RWPE2 (cell line): ENCODE measurements at regions not wholly inside any gene's neighbourhood (a gene's known extent, or its start where the extent isn't known, plus 50 kb on each side); places are given as distances from the start of the nearest gene placed in this dataset.

ENCODE experiments used
- ATAC-seq: fragments of 200-7000 bp; cut with Tn5 transposase; 3 replicates; pipeline ENCODE4 v1.9.1; 2021; ENCODE audit warnings: low read depth
- DNase-seq: peaks from one replicate; pipeline ENCODE4 v3.0.0-alpha.2; 2020; ENCODE audit warnings: low spot score
- H3K27ac ChIP-seq: fragments of 450-650 bp; 2 replicates; pipeline ENCODE4 v1.5.1; 2017; ENCODE audit warnings: mild to moderate bottlenecking; ENCODE audit not compliant: poor library complexity, severe bottlenecking
- H3K27me3 ChIP-seq: fragments of 250-450 bp; sonication (Bioruptor Pico); 2 replicates; pipeline ENCODE4 v1.5.1; 2021; ENCODE audit warnings: mild to moderate bottlenecking, moderate library complexity; ENCODE audit not compliant: insufficient read depth, poor library complexity, severe bottlenecking
- H3K36me3 ChIP-seq: fragments of 250-450 bp; sonication (Bioruptor Pico); 2 replicates; pipeline ENCODE4 v1.5.1; 2020; ENCODE audit warnings: low read depth, mild to moderate bottlenecking, moderate library complexity
- H3K4me1 ChIP-seq: fragments of 250-450 bp; sonication (Bioruptor Pico); 2 replicates; pipeline ENCODE4 v1.5.1; 2021; ENCODE audit warnings: mild to moderate bottlenecking, moderate library complexity; ENCODE audit not compliant: insufficient read depth, poor library complexity, severe bottlenecking
- H3K4me3 ChIP-seq: fragments of 250-450 bp; sonication (Bioruptor Pico); 2 replicates; pipeline ENCODE4 v1.5.1; 2021; ENCODE audit warnings: mild to moderate bottlenecking, moderate library complexity; ENCODE audit not compliant: severe bottlenecking
- H3K9me3 ChIP-seq: fragments of 250-450 bp; sonication (Bioruptor Pico); 2 replicates; pipeline ENCODE4 v1.5.1; 2021; ENCODE audit warnings: mild to moderate bottlenecking, moderate library complexity; ENCODE audit not compliant: severe bottlenecking
- TF ChIP-seq, protein P1 (sequence below): fragments of 450-650 bp; IDR thresholded peaks from one replicate; pipeline ENCODE4 v1.5.1; 2017; ENCODE audit warnings: mild to moderate bottlenecking, moderate library complexity; ENCODE audit not compliant: poor library complexity, severe bottlenecking

DNA sequence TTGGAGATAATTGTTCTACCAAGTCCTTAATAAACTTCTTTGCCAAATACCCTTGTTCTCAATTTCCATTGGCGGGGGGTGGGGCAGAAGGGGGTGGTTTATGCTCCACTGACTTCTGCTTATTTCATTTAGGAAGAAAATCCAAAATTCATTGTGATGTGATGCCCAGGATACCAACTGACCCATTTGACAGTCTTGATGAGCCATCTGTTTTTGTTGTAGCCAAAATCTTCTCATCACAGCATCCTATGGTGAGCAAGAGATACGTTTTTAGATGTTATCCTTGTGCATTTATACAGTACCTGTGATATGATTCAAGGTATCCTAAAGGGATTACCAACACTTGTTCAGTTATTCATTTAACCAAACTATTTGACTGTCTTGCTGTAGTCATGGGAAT lies 108.5 kb upstream of the BMP5 start:
- DNase-seq (no peak), ATAC-seq (no peak)
- H3K27me3 ChIP-seq: no peaks in the 10 kb centered on the region
- TF ChIP-seq, protein P1, sequence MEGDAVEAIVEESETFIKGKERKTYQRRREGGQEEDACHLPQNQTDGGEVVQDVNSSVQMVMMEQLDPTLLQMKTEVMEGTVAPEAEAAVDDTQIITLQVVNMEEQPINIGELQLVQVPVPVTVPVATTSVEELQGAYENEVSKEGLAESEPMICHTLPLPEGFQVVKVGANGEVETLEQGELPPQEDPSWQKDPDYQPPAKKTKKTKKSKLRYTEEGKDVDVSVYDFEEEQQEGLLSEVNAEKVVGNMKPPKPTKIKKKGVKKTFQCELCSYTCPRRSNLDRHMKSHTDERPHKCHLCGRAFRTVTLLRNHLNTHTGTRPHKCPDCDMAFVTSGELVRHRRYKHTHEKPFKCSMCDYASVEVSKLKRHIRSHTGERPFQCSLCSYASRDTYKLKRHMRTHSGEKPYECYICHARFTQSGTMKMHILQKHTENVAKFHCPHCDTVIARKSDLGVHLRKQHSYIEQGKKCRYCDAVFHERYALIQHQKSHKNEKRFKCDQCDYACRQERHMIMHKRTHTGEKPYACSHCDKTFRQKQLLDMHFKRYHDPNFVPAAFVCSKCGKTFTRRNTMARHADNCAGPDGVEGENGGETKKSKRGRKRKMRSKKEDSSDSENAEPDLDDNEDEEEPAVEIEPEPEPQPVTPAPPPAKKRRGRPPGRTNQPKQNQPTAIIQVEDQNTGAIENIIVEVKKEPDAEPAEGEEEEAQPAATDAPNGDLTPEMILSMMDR: no peak
- no peaks in the 10 kb centered on the region for H3K9me3 ChIP-seq
- H3K4me3 ChIP-seq: no peak overlapping the region
- H3K36me3 ChIP-seq: no peaks in the 10 kb centered on the region
- H3K27ac ChIP-seq: no peak overlapping the region
- no peaks in the 10 kb centered on the region for H3K4me1 ChIP-seq

DNA sequence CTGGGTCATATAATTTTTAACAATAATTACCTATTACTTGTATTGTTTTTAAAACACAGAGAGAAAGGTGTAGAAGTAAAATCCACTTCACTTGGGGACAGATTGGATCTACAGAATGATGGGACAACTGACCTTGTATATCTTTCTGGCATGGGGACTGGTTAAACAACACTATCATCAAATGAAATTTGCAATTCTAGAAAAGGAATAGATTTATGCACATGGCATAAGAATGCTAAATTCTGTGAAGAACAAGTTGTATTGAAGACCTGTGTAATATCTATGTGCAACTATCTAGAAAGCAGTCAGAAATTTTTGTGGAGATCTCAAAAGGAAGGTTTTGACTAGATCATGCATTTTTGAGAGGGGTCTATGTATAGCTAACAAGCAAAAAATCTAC lies 106.3 kb upstream of the BMP5 start:
- no peaks in the 10 kb centered on the region for H3K9me3 ChIP-seq
- ATAC-seq (no peak), DNase-seq (no peak)
- no peaks in the 10 kb centered on the region for H3K27me3 ChIP-seq
- no peak overlapping the region for H3K4me3 ChIP-seq
- TF ChIP-seq, protein P1: no peak
- H3K4me1 ChIP-seq: no peaks in the 10 kb centered on the region
- no peak overlapping the region for H3K27ac ChIP-seq
- H3K36me3 ChIP-seq: no peaks in the 10 kb centered on the region

DNA sequence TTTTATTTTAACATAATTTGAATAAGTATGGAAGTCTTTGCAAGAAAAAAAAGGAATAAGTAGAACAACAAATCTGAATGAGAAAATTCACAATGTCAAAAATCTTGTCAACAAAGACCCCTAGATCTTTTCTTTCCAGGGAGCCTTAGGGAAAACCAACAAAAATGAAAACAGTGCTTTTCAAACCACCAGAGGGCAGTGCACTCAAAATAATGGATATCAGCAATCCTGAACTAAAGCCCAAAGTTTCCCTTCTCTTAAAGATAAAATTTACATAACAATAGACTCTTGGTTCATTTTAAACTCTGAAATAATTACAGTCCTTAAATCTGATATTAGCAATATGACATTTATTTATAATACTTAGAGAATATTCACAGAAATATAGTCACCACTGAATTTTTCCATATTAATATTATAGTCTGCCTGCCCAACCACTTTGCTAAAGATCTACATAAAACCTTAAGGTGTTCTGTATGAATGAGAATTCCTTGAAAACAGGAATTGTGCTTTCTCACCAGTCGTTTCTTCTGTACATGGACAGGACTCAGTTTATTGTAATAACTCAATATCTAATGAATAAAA lies 105.3 kb upstream of the BMP5 start:
- TF ChIP-seq, protein P1: peak; percentile 85
- DNase-seq: no peak
- Histone ChIP-seq H3K9me3 (no peaks in the 10 kb centered on the region), H3K27me3 (no peaks in the 10 kb centered on the region), H3K36me3 (no peaks in the 10 kb centered on the region), H3K4me1 (no peaks in the 10 kb centered on the region), H3K4me3 (no peak overlapping the region), H3K27ac (no peak overlapping the region)
- no peak; the same call in 2 of the 3 replicates for ATAC-seq

DNA sequence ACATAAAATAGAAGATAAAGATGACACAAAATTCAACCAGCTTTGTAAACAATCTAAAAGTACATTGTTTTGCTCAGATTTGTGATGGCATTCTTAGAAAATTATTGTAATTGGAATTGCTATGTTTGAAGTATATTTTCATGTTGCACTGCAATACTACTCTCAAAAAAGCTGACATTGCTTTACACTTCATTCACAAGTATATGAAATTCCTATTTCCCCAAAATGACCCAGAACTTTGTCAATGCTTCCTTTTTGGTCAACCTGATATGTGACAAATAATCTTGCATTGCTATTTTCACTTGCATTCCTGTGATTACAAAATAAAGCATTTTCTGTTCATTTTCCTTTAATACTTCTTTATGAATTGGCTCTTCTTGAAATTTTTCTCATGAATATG lies 104.1 kb upstream of the BMP5 start:
- DNase-seq: no peak
- no peak for ATAC-seq
- TF ChIP-seq, protein P1: no peak
- no peaks in the 10 kb centered on the region for H3K9me3 ChIP-seq
- no peak overlapping the region for H3K27ac ChIP-seq
- peaks cover 4% of the 10 kb centered on the region for H3K4me1 ChIP-seq
- H3K27me3 ChIP-seq: no peaks in the 10 kb centered on the region
- no peak overlapping the region for H3K4me3 ChIP-seq
- H3K36me3 ChIP-seq: no peaks in the 10 kb centered on the region

DNA sequence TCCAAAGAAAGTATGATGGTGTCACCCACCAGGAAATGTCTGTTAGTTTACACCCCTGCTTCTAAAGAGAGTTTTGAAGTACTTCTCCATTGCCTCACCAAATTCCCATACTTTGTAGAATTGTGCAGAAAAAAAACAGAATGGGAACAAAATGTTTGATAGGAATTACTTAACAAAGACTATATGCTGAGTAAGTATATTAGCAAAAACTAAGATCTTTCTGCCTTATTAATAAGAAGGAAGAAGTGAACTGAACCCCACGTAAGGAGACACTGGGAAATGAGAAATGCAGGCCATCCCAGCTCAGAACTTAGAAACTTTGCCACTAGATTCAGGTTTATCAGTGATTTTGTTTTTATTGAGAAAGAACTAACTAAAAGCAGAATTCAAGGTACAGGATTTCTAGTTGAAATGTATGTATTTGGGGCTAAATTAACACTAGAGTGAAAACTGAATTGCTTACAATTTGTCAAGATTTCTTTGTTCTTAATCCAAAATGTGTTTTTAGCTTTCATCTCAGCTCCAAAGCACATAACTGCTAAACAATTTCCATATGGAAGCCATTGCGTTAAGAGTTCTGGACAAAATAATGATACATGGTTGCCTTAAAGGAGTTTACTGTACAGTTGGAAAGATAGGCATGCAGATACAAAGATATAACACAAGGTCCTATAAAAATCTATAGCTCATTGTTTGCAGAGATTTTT lies 102.7 kb upstream of the BMP5 start:
- Histone ChIP-seq H3K9me3 (no peaks in the 10 kb centered on the region), H3K4me1 (peaks cover 5% of the 10 kb centered on the region), H3K27me3 (no peaks in the 10 kb centered on the region), H3K27ac (no peak overlapping the region), H3K36me3 (no peaks in the 10 kb centered on the region), H3K4me3 (no peak overlapping the region)
- DNase-seq (no peak), ATAC-seq (no peak)
- TF ChIP-seq, protein P1: no peak
